HEK293 (cell line): ENCODE measurements at regions not wholly inside any gene's neighbourhood (a gene's known extent, or its start where the extent isn't known, plus 50 kb on each side); places are given as distances from the start of the nearest gene placed in this dataset.

Source experiments
- CTCF ChIA-PET: fragments of 350-600 bp; formaldehyde crosslinking; extraction: SDS; loops from one replicate; lab custom pipeline; 2021; ENCODE audit warnings: antibody characterized with exemption; lab: Yijun Ruan, JAX
- POLR2A ChIA-PET: fragments of 300-600 bp; formaldehyde crosslinking; extraction: SDS; loops from one replicate; lab custom pipeline; 2020; ENCODE audit warnings: antibody characterized with exemption, inconsistent platforms; lab: Yijun Ruan, JAX
- H3K27ac ChIP-seq: fragments of 200-500 bp; sonication (Bioruptor generic); 2 replicates; pipeline ENCODE4 v1.5.1; 2014; ENCODE audit warnings: low read depth, low read length, control low read depth, inconsistent platforms; ENCODE audit errors: extremely low read depth
- H3K36me3 ChIP-seq, 2 experiments: fragments of 200-500 bp in 1 of 2; sonication (Bioruptor generic) in 1 of 2; 1 replicate in 1 of 2; 2 replicates in 1 of 2; pipeline ENCODE4 v1.5.1; 2014 to 2017; ENCODE audit warnings: inconsistent platforms in 2 of 2, low read length in 2 of 2; ENCODE audit not compliant: control insufficient read depth in 2 of 2, insufficient read depth in 1 of 2
- H3K4me1 ChIP-seq: fragments of 200-500 bp; sonication (Bioruptor generic); 2 replicates; pipeline ENCODE4 v1.5.1; 2014; ENCODE audit warnings: mild to moderate bottlenecking, low read length, inconsistent platforms; ENCODE audit not compliant: control insufficient read depth, insufficient read depth
- H3K4me3 ChIP-seq: 2 replicates; pipeline ENCODE4 v1.5.1; 2011; ENCODE audit warnings: low read depth, mild to moderate bottlenecking, control low read depth, low read length, moderate library complexity
- H3K9me3 ChIP-seq: fragments of 200-500 bp; sonication (Bioruptor generic); 2 replicates; pipeline ENCODE4 v1.5.1; 2014; ENCODE audit warnings: low read depth, low read length, inconsistent platforms; ENCODE audit not compliant: control insufficient read depth, insufficient read depth
- FEZF1 ChIP-seq: fragments of 450-650 bp; formaldehyde crosslinking; IDR thresholded peaks from 2 replicates; pipeline ENCODE4 v1.5.1; 2016; ENCODE audit warnings: missing biosample characterization, missing genetic modification characterization
- HIC1 ChIP-seq: fragments of 450-650 bp; formaldehyde crosslinking; IDR thresholded peaks from 2 replicates; pipeline ENCODE4 v1.5.1; 2016; ENCODE audit warnings: missing biosample characterization, missing genetic modification characterization
- IKZF3 ChIP-seq: fragments of 450-650 bp; IDR thresholded peaks from 2 replicates; pipeline ENCODE4 v1.5.0; 2018; ENCODE audit warnings: missing biosample characterization, mild to moderate bottlenecking, missing genetic modification characterization, moderate library complexity
- KLF10 ChIP-seq: fragments of 450-650 bp; IDR thresholded peaks from 2 replicates; pipeline ENCODE4 v1.5.1; 2018; ENCODE audit warnings: missing biosample characterization, mild to moderate bottlenecking, missing genetic modification characterization
- OSR2 ChIP-seq: fragments of 450-650 bp; formaldehyde crosslinking; IDR thresholded peaks from 2 replicates; pipeline ENCODE4 v1.5.1; 2016; ENCODE audit warnings: missing biosample characterization, missing genetic modification characterization
- PRDM2 ChIP-seq: fragments of 450-650 bp; formaldehyde crosslinking; IDR thresholded peaks from 2 replicates; pipeline ENCODE4 v1.5.1; 2016; ENCODE audit warnings: missing biosample characterization, missing genetic modification characterization, borderline replicate concordance
- SCRT1 ChIP-seq: fragments of 450-650 bp; formaldehyde crosslinking; IDR thresholded peaks from 2 replicates; pipeline ENCODE4 v1.5.1; 2016; ENCODE audit warnings: missing biosample characterization, missing genetic modification characterization, borderline replicate concordance
- ZBTB20 ChIP-seq: fragments of 450-650 bp; formaldehyde crosslinking; IDR thresholded peaks from 2 replicates; pipeline ENCODE4 v1.5.1; 2016; ENCODE audit warnings: missing biosample characterization, missing genetic modification characterization
- ZBTB26 ChIP-seq: fragments of 450-650 bp; formaldehyde crosslinking; optimal IDR thresholded peaks from 2 replicates; pipeline ENCODE3; 2016; ENCODE audit warnings: missing biosample characterization, mild to moderate bottlenecking, missing genetic modification characterization
- ZBTB6 ChIP-seq: fragments of 450-650 bp; formaldehyde crosslinking; IDR thresholded peaks from 2 replicates; pipeline ENCODE4 v1.5.1; 2017; ENCODE audit warnings: missing biosample characterization, missing genetic modification characterization
- ZNF138 ChIP-seq: fragments of 450-650 bp; formaldehyde crosslinking; IDR thresholded peaks from 2 replicates; pipeline ENCODE4 v1.5.1; 2016; ENCODE audit warnings: missing biosample characterization, missing genetic modification characterization, borderline replicate concordance
- ZNF140 ChIP-seq: fragments of 450-650 bp; formaldehyde crosslinking; IDR thresholded peaks from 2 replicates; pipeline ENCODE4 v1.5.1; 2016; ENCODE audit warnings: missing biosample characterization, missing genetic modification characterization
- ZNF155 ChIP-seq: fragments of 450-650 bp; formaldehyde crosslinking; IDR thresholded peaks from 2 replicates; pipeline ENCODE4 v1.5.1; 2016; ENCODE audit warnings: missing biosample characterization, missing genetic modification characterization
- ZNF169 ChIP-seq: fragments of 450-650 bp; formaldehyde crosslinking; IDR thresholded peaks from 2 replicates; pipeline ENCODE4 v1.5.1; 2016; ENCODE audit warnings: missing biosample characterization, missing genetic modification characterization
- ZNF214 ChIP-seq: fragments of 450-650 bp; formaldehyde crosslinking; IDR thresholded peaks from 2 replicates; pipeline ENCODE4 v1.5.1; 2017; ENCODE audit warnings: missing biosample characterization, mild to moderate bottlenecking, missing genetic modification characterization, borderline replicate concordance
- ZNF24 ChIP-seq: fragments of 450-650 bp; formaldehyde crosslinking; IDR thresholded peaks from 2 replicates; pipeline ENCODE4 v1.5.1; 2016; ENCODE audit warnings: missing biosample characterization, missing genetic modification characterization
- ZNF473 ChIP-seq: fragments of 450-650 bp; formaldehyde crosslinking; IDR thresholded peaks from 2 replicates; pipeline ENCODE4 v1.5.1; 2017; ENCODE audit warnings: missing biosample characterization, missing genetic modification characterization
- ZNF639 ChIP-seq: fragments of 450-650 bp; formaldehyde crosslinking; IDR thresholded peaks from 2 replicates; pipeline ENCODE4 v1.5.1; 2016; ENCODE audit warnings: missing biosample characterization, missing genetic modification characterization
- ZNF660 ChIP-seq: fragments of 450-650 bp; IDR thresholded peaks from 2 replicates; pipeline ENCODE4 v1.5.1; 2018; ENCODE audit warnings: missing biosample characterization, mild to moderate bottlenecking, missing genetic modification characterization
- ZNF664 ChIP-seq: fragments of 450-650 bp; formaldehyde crosslinking; IDR thresholded peaks from 2 replicates; pipeline ENCODE4 v1.5.1; 2016; ENCODE audit warnings: missing biosample characterization, missing genetic modification characterization
- ZNF707 ChIP-seq: fragments of 450-650 bp; formaldehyde crosslinking; IDR thresholded peaks from 2 replicates; pipeline ENCODE4 v1.5.1; 2016; ENCODE audit warnings: missing biosample characterization, missing genetic modification characterization
- ZNF76 ChIP-seq: fragments of 450-650 bp; formaldehyde crosslinking; IDR thresholded peaks from 2 replicates; pipeline ENCODE4; 2016; ENCODE audit warnings: low read depth, missing biosample characterization, missing genetic modification characterization, borderline replicate concordance
- ZSCAN16 ChIP-seq: fragments of 450-650 bp; formaldehyde crosslinking; IDR thresholded peaks from 2 replicates; pipeline ENCODE4 v1.5.1; 2016; ENCODE audit warnings: missing biosample characterization, missing genetic modification characterization
- ZSCAN4 ChIP-seq: fragments of 450-650 bp; formaldehyde crosslinking; IDR thresholded peaks from 2 replicates; pipeline ENCODE4 v1.5.1; 2017; ENCODE audit warnings: missing biosample characterization, missing genetic modification characterization

- no peaks in the 10 kb centered on the region for H3K9me3 ChIP-seq
- no peak overlapping the region for H3K4me3 ChIP-seq
- H3K27ac ChIP-seq: no peak overlapping the region
- ChIA-PET CTCF (no interaction called here), POLR2A (no interaction called here)
- TF ChIP-seq ZSCAN16 (tag by site-specific recombination) (no peak), ZNF76 (tag by site-specific recombination) (no peak), ZNF140 (tag by site-specific recombination) (no peak), ZSCAN4 (no peak), KLF10 (tag by site-specific recombination) (no peak), FEZF1 (no peak)
- no peaks in the 10 kb centered on the region for H3K36me3 ChIP-seq
- H3K4me1 ChIP-seq: no peaks in the 10 kb centered on the region
Measured at GRCh38 chr1:106613068-106613467, 443.4 kb upstream of the PRMT6 start.

- no peaks in the 10 kb centered on the region for H3K9me3 ChIP-seq
Measured at GRCh38 chr1:106613861-106614260, 442.6 kb upstream of the PRMT6 start.

More at GRCh38 chr1:106613861-106614260, 442.6 kb upstream of the PRMT6 start:
- Histone ChIP-seq H3K4me1 (no peaks in the 10 kb centered on the region), H3K36me3 (no peaks in the 10 kb centered on the region), H3K4me3 (no peak overlapping the region), H3K27ac (no peak overlapping the region)
- TF ChIP-seq ZBTB20 (tag by site-specific recombination): no peak
- no peak for TF ChIP-seq ZBTB26 (tag by site-specific recombination)
- no peak for TF ChIP-seq ZNF639 (tag by site-specific recombination)
- TF ChIP-seq IKZF3 (tag by site-specific recombination): no peak
- TF ChIP-seq ZNF707 (tag by site-specific recombination): no peak
- TF ChIP-seq ZNF473: no peak
- TF ChIP-seq SCRT1 (tag by site-specific recombination): no peak
- TF ChIP-seq PRDM2 (tag by site-specific recombination): no peak
- TF ChIP-seq ZNF660 (tag by site-specific recombination): no peak
- TF ChIP-seq ZNF664 (tag by site-specific recombination): no peak
- TF ChIP-seq ZBTB6 (tag by site-specific recombination): no peak
- TF ChIP-seq ZNF24 (tag by site-specific recombination): no peak
- no peak for TF ChIP-seq ZNF155 (tag by site-specific recombination)
- no peak for TF ChIP-seq ZNF169 (tag by site-specific recombination)
- TF ChIP-seq ZNF138 (tag by site-specific recombination): no peak
- TF ChIP-seq ZNF214 (tag by site-specific recombination): no peak
- no peak for TF ChIP-seq OSR2
- TF ChIP-seq HIC1 (tag by site-specific recombination): no peak
- ChIA-PET CTCF (no interaction called here), POLR2A (no interaction called here)
